Endothelial cell (in vitro differentiated cells): ENCODE measurements at regions not wholly inside any gene's neighbourhood (a gene's known extent, or its start where the extent isn't known, plus 50 kb on each side); places are given as distances from the start of the nearest gene placed in this dataset.
A peak's percentile ranks its signal among the peaks of the same experiment; 100 is the strongest.

Experiments
- DNase-seq: peaks from one replicate; pipeline ENCODE4 v3.0.0; 2021; ENCODE audit warnings: low spot score
- H3K27ac Mint-ChIP-seq: one replicate; pipeline ENCODE4 v1.8.0; 2021; ENCODE audit warnings: mixed read lengths, inconsistent platforms; ENCODE audit not compliant: unreplicated experiment
- H3K27me3 Mint-ChIP-seq: one replicate; pipeline ENCODE4 v1.8.0; 2021; ENCODE audit warnings: mild to moderate bottlenecking, moderate library complexity, mixed read lengths, inconsistent platforms; ENCODE audit not compliant: unreplicated experiment
- H3K36me3 Mint-ChIP-seq: one replicate; pipeline ENCODE4 v1.8.0; 2021; ENCODE audit warnings: mild to moderate bottlenecking, low read depth, mixed read lengths, inconsistent platforms; ENCODE audit not compliant: unreplicated experiment
- H3K4me1 Mint-ChIP-seq: one replicate; pipeline ENCODE4 v1.8.0; 2021; ENCODE audit warnings: mild to moderate bottlenecking, mixed read lengths, inconsistent platforms; ENCODE audit not compliant: unreplicated experiment
- H3K4me3 Mint-ChIP-seq: one replicate; pipeline ENCODE4 v1.8.0; 2021; ENCODE audit warnings: mild to moderate bottlenecking, mixed read lengths, inconsistent platforms; ENCODE audit not compliant: unreplicated experiment
- H3K9me3 Mint-ChIP-seq: one replicate; pipeline ENCODE4 v1.8.0; 2021; ENCODE audit warnings: mixed read lengths, inconsistent platforms; ENCODE audit not compliant: unreplicated experiment
- CTCF ChIP-seq: fragments of 200-600 bp; sonication (generic); IDR thresholded peaks from one replicate; pipeline ENCODE4 v1.5.0; 2021; ENCODE audit warnings: antibody characterized with exemption; ENCODE audit not compliant: unreplicated experiment

- no peak for DNase-seq
- Mint-ChIP-seq H3K36me3 (peaks cover 4% of the 10 kb centered on the region), H3K27me3 (peaks cover 36% of the 10 kb centered on the region), H3K9me3 (no peaks in the 10 kb centered on the region), H3K4me3 (no peak overlapping the region), H3K27ac (no peak overlapping the region), H3K4me1 (peaks cover 19% of the 10 kb centered on the region)
- TF ChIP-seq CTCF, result no peak
Observed at GRCh38 chr4:41877020-41877796, 58.0 kb upstream of the TMEM33 start.

- no peaks in the 10 kb centered on the region for H3K36me3 Mint-ChIP-seq
- H3K4me1 Mint-ChIP-seq, result peaks cover 10% of the 10 kb centered on the region
- H3K4me3 Mint-ChIP-seq, result no peak overlapping the region
- no peak for DNase-seq
- no peaks in the 10 kb centered on the region for H3K9me3 Mint-ChIP-seq
- no peak for TF ChIP-seq CTCF
- no peak overlapping the region for H3K27ac Mint-ChIP-seq
- peaks cover 31% of the 10 kb centered on the region for H3K27me3 Mint-ChIP-seq
Observed at GRCh38 chr4:41874873-41875272, 60.4 kb upstream of the TMEM33 start.

GRCh38 chr4:41874398-41874797 is 60.8 kb upstream of the TMEM33 start:
- peaks cover 10% of the 10 kb centered on the region for H3K4me1 Mint-ChIP-seq
- H3K27ac Mint-ChIP-seq, result no peak overlapping the region
- H3K9me3 Mint-ChIP-seq, result no peaks in the 10 kb centered on the region
- no peaks in the 10 kb centered on the region for H3K36me3 Mint-ChIP-seq
- no peak overlapping the region for H3K4me3 Mint-ChIP-seq
- H3K27me3 Mint-ChIP-seq, result peaks cover 31% of the 10 kb centered on the region
- no peak for TF ChIP-seq CTCF
- DNase-seq, result no peak

- peaks cover 30% of the 10 kb centered on the region for H3K27me3 Mint-ChIP-seq
- no peaks in the 10 kb centered on the region for H3K36me3 Mint-ChIP-seq
- no peak overlapping the region for H3K4me3 Mint-ChIP-seq
- H3K9me3 Mint-ChIP-seq, result no peaks in the 10 kb centered on the region
- H3K27ac Mint-ChIP-seq, result no peak overlapping the region
- peak; percentile 33 for DNase-seq
- TF ChIP-seq CTCF, result no peak
- H3K4me1 Mint-ChIP-seq, result peaks cover 7% of the 10 kb centered on the region
Observed at GRCh38 chr4:41873380-41874295, 61.6 kb upstream of the TMEM33 start.
